GM12878 (cell line): ENCODE measurements at regions not wholly inside any gene's neighbourhood (a gene's known extent, or its start where the extent isn't known, plus 50 kb on each side); places are given as distances from the start of the nearest gene placed in this dataset.

ENCODE experiments used
- ATAC-seq: fragments of 200-7000 bp; cut with Tn5 transposase; 3 replicates; pipeline ENCODE4 v1.9.1; 2020; ENCODE audit warnings: mild to moderate bottlenecking, moderate library complexity
- BruUV-seq: library from RNA; stranded (reverse); fragments of 400-500 nt; replicated peaks from 2 replicates; lab custom pipeline; 2021; lab: Mats Ljungman, UMichigan
- CTCF ChIA-PET: fragments of 300-600 bp; sonication (Branson Sonifier 250); formaldehyde crosslinking; extraction: SDS; loops from one replicate; lab custom pipeline; 2021; ENCODE audit warnings: inconsistent platforms; lab: Yijun Ruan, JAX
- POLR2A ChIA-PET: fragments of 350-600 bp; formaldehyde crosslinking; extraction: SDS; loops from one replicate; lab custom pipeline; 2021; ENCODE audit warnings: inconsistent platforms; lab: Charles Lee
- RAD21 ChIA-PET: fragments of 300-600 bp; sonication (Branson Sonifier 250); formaldehyde crosslinking; loops from one replicate; lab custom pipeline; 2023; ENCODE audit warnings: antibody characterized with exemption; ENCODE audit not compliant: unreplicated experiment; lab: Charles Lee
- SMC1A ChIA-PET: fragments of 300-600 bp; sonication (Branson Sonifier 250); formaldehyde crosslinking; loops from one replicate; lab custom pipeline; 2023; ENCODE audit not compliant: unreplicated experiment, uncharacterized antibody; lab: Charles Lee
- DNase-seq: peaks from one replicate; pipeline ENCODE4 v3.0.0-alpha.2; 2011; ENCODE audit warnings: low read depth, low spot score
- FAIRE-seq: peaks from 3 replicates; lab custom pipeline; 2011; peaks lifted over from hg19 to GRCh38; lab: Jason Lieb, UNC
- H2AFZ ChIP-seq: 2 replicates; pipeline ENCODE4 v1.6.0; 2011; ENCODE audit warnings: low read depth, low read length, control low read depth; ENCODE audit not compliant: control insufficient read depth
- H3K27ac ChIP-seq: 2 replicates; pipeline ENCODE4 v1.5.1; 2011; ENCODE audit warnings: control low read depth; ENCODE audit not compliant: control insufficient read depth, insufficient read depth
- H3K27me3 ChIP-seq, 2 experiments: replicated peaks in 1 of 2; 2 replicates each; pipeline versions ENCODE4 v1.6.0 to v1.6.1; 2011; ENCODE audit warnings: low read length in 1 of 2; ENCODE audit not compliant: control insufficient read depth in 2 of 2, insufficient read depth in 2 of 2
- H3K36me3 ChIP-seq, 2 experiments: 2 replicates each; pipeline ENCODE4 v1.5.1; 2011; ENCODE audit warnings: low read length in 1 of 2; ENCODE audit not compliant: control insufficient read depth in 2 of 2, insufficient read depth in 2 of 2
- H3K4me1 ChIP-seq: 2 replicates; pipeline ENCODE4 v1.6.1; 2011; ENCODE audit warnings: mild to moderate bottlenecking, low read length, moderate library complexity, mixed read lengths; ENCODE audit not compliant: control insufficient read depth, insufficient read depth
- H3K4me2 ChIP-seq: 2 replicates; pipeline ENCODE4 v1.6.0; 2011; ENCODE audit warnings: control low read depth; ENCODE audit not compliant: control insufficient read depth, insufficient read depth
- H3K4me3 ChIP-seq: fragments of 200-600 bp; sonication (generic); 2 replicates; pipeline ENCODE4 v1.5.1; 2016
- H3K79me2 ChIP-seq: 2 replicates; pipeline ENCODE4 v1.6.0; 2011; ENCODE audit warnings: low read length; ENCODE audit not compliant: control insufficient read depth, insufficient read depth
- H3K9ac ChIP-seq: 2 replicates; pipeline ENCODE4 v1.8.0; 2011; ENCODE audit warnings: low read length, control low read depth, mixed read lengths; ENCODE audit not compliant: control insufficient read depth, insufficient read depth
- H3K9me3 ChIP-seq: replicated peaks from 3 replicates; pipeline ENCODE4 v1.5.1; 2011; ENCODE audit warnings: mild to moderate bottlenecking, low read length; ENCODE audit not compliant: control insufficient read depth, insufficient read depth
- H4K20me1 ChIP-seq: 2 replicates; pipeline ENCODE4 v1.6.0; 2011; ENCODE audit not compliant: control insufficient read depth, insufficient read depth
- RFX5 ChIP-seq: IDR thresholded peaks from 2 replicates; pipeline ENCODE4 v1.6.1; 2011; ENCODE audit warnings: low read depth, low read length, improper control_type of control experiment
- WGBS: methylation state at CpG from one replicate; pipeline ENCODE4 v1.1.6; 2016; ENCODE audit warnings: low lambda C conversion rate; ENCODE audit not compliant: insufficient replicate concordance, insufficient coverage; ENCODE audit errors: missing lambda C conversion rate; 5-methylcytosine and 5-hydroxymethylcytosine counted together
- in situ Hi-C: fragments of 300-500 bp; cut with MboI; formaldehyde crosslinking; loops from 9 replicates; pipeline ENCODE4 v1.14.3; 2018; ENCODE audit warnings: mixed read lengths
- intact Hi-C: fragments of 100-400 bp; cut with micrococcal nuclease; formaldehyde crosslinking; loops from one replicate; pipeline ENCODE4 v1.14.2; 2022; ENCODE audit not compliant: unreplicated experiment
- TF ChIP-seq, protein P1 (sequence below): fragments of 450-650 bp; IDR thresholded peaks from 2 replicates; pipeline ENCODE4 v1.6.1; 2016; ENCODE audit warnings: mild to moderate bottlenecking, moderate library complexity, borderline replicate concordance
- TF ChIP-seq, protein P2 (sequence below): IDR thresholded peaks from 2 replicates; pipeline ENCODE4 v1.6.1; 2011; ENCODE audit warnings: borderline replicate concordance, low read depth, mild to moderate bottlenecking, moderate library complexity, mixed read lengths, low read length; ENCODE audit not compliant: insufficient read depth; ENCODE audit errors: extremely low read length
- TF ChIP-seq, protein P3 (sequence below): fragments of 150-350 bp; IDR thresholded peaks from 2 replicates; pipeline ENCODE4 v1.6.1; 2014; ENCODE audit warnings: mild to moderate bottlenecking, low read depth, low read length

DNA sequence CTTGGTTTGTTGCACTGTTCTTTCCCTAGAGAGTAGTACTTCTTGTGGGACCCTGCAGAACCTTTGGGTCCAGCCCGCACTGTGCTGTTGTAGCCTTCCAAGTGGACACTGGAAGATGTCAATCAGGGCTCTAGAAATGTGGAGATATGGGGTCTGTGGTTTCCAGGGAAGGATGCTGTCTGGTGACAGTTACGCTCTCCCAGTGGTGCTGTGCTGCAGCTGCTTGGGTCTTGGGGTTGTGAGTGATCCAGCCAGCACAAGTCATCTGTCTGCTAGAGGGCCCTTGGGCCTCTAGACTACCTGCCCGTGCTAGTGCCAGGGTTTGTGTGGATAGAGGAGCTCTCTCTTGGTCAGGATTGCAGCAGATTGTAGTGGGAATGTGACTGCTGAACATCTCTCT lies 484.5 kb downstream of the DMAC1 start:
- RAD21 ChIA-PET = no interaction called here

More for the DNA sequence above, 484.5 kb downstream of the DMAC1 start:
- Histone ChIP-seq H3K4me1 (no peaks in the 10 kb centered on the region), H3K79me2 (no peaks in the 10 kb centered on the region), H4K20me1 (no peaks in the 10 kb centered on the region), H3K4me3 (no peak overlapping the region), H3K27me3 (no peaks in the 10 kb centered on the region), H3K9me3 (peaks cover 9% of the 10 kb centered on the region; the same call in 2 of the 3 replicates), H3K36me3 (no peaks in the 10 kb centered on the region), H3K4me2 (no peak overlapping the region), H3K27ac (no peak overlapping the region), H2AFZ (no peak overlapping the region), H3K9ac (no peak overlapping the region)
- 4% methylated on average over 3 of the region's 3 CpGs for WGBS
- no peak for TF ChIP-seq RFX5
- TF ChIP-seq, protein P1, sequence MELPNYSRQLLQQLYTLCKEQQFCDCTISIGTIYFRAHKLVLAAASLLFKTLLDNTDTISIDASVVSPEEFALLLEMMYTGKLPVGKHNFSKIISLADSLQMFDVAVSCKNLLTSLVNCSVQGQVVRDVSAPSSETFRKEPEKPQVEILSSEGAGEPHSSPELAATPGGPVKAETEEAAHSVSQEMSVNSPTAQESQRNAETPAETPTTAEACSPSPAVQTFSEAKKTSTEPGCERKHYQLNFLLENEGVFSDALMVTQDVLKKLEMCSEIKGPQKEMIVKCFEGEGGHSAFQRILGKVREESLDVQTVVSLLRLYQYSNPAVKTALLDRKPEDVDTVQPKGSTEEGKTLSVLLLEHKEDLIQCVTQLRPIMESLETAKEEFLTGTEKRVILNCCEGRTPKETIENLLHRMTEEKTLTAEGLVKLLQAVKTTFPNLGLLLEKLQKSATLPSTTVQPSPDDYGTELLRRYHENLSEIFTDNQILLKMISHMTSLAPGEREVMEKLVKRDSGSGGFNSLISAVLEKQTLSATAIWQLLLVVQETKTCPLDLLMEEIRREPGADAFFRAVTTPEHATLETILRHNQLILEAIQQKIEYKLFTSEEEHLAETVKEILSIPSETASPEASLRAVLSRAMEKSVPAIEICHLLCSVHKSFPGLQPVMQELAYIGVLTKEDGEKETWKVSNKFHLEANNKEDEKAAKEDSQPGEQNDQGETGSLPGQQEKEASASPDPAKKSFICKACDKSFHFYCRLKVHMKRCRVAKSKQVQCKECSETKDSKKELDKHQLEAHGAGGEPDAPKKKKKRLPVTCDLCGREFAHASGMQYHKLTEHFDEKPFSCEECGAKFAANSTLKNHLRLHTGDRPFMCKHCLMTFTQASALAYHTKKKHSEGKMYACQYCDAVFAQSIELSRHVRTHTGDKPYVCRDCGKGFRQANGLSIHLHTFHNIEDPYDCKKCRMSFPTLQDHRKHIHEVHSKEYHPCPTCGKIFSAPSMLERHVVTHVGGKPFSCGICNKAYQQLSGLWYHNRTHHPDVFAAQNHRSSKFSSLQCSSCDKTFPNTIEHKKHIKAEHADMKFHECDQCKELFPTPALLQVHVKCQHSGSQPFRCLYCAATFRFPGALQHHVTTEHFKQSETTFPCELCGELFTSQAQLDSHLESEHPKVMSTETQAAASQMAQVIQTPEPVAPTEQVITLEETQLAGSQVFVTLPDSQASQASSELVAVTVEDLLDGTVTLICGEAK = no peak
- TF ChIP-seq, protein P2, sequence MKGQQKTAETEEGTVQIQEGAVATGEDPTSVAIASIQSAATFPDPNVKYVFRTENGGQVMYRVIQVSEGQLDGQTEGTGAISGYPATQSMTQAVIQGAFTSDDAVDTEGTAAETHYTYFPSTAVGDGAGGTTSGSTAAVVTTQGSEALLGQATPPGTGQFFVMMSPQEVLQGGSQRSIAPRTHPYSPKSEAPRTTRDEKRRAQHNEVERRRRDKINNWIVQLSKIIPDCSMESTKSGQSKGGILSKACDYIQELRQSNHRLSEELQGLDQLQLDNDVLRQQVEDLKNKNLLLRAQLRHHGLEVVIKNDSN = no peak
- TF ChIP-seq, protein P3, sequence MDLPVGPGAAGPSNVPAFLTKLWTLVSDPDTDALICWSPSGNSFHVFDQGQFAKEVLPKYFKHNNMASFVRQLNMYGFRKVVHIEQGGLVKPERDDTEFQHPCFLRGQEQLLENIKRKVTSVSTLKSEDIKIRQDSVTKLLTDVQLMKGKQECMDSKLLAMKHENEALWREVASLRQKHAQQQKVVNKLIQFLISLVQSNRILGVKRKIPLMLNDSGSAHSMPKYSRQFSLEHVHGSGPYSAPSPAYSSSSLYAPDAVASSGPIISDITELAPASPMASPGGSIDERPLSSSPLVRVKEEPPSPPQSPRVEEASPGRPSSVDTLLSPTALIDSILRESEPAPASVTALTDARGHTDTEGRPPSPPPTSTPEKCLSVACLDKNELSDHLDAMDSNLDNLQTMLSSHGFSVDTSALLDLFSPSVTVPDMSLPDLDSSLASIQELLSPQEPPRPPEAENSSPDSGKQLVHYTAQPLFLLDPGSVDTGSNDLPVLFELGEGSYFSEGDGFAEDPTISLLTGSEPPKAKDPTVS = no peak
- intact Hi-C loops (no loop called here), in situ Hi-C loops (loop anchor here (25.0 kb wide), 1 partner anchor 103 kb away; no protein-coding TSS in a partner anchor)
- SMC1A ChIA-PET = no interaction called here
- FAIRE-seq (no peak), DNase-seq (no peak), ATAC-seq (no peak)
- BruUV-seq = no TSS peak
- POLR2A ChIA-PET = no interaction called here
- CTCF ChIA-PET = interaction anchor here (0.5 kb wide), 1 partner anchor 35 kb away, joined by 3 read pairs; no protein-coding TSS in a partner anchor
